DMS 273 (cell line): ENCODE measurements at regions not wholly inside any gene's neighbourhood (a gene's known extent, or its start where the extent isn't known, plus 50 kb on each side); places are given as distances from the start of the nearest gene placed in this dataset.
A peak's percentile ranks its signal among the peaks of the same experiment; 100 is the strongest.

Experiments used
- DNase-seq: peaks from one replicate; lab custom pipeline; 2025; ENCODE audit not compliant: unreplicated experiment; lab: John Stamatoyannopoulos, UW

DNA sequence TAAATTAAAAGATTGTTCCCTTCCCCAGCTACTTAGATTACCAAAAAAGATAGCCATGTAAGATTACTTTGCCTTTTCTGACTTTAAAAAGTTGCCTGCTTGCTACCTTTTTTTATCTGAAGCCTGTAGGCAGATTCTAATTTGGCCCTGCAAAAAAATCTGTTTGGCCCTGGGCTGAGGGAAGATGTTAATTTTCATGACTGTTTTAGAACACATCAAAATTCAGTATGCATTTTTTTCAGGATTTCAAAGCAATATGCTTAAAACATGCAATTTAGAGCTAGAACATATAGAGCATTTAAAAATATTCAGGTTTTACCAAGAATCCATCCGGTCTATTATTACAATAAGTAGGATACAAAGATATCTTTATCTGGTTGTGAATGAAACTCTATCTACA lies 563.6 kb downstream of the NR2F1-AS1 start:
- no peak for DNase-seq

DNA sequence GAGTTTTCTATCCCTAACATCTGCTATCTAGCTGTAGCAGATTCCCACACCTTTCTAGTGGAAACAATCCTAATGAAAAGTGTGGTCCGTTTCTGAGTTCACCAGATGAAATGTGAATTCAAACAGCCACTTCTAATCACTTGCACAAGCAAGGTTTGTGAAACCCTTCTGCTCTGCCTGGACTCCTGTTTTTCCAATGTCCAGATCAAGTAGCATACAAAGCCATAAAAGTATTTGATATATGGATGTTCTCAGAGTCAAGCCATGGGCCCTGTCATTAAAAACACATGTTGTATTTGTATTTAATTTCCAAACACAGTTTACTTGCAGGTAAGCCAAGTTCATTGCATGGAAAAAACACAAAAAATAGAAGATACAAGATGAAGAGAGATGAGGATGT lies 570.4 kb downstream of the NR2F1-AS1 start:
- DNase-seq = no peak

DNA sequence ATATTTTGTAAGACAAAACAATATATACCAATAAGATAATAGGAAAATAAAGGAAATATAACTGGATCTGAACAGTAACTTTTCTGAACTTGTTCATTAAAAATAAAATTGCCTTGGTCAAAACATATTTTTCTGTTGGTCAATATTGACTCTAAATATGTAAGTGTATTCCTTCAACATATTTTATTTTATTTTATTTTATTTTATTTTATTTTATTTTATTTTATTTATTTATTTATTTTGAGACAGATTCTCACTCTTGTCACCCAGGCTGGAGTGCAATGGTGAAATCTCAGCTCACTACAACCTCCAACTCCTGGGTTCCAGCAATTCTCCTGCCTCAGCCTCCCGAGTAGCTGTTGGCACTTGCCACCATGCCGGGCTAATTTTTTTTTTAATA lies 571.0 kb downstream of the NR2F1-AS1 start:
- DNase-seq = no peak

DNA sequence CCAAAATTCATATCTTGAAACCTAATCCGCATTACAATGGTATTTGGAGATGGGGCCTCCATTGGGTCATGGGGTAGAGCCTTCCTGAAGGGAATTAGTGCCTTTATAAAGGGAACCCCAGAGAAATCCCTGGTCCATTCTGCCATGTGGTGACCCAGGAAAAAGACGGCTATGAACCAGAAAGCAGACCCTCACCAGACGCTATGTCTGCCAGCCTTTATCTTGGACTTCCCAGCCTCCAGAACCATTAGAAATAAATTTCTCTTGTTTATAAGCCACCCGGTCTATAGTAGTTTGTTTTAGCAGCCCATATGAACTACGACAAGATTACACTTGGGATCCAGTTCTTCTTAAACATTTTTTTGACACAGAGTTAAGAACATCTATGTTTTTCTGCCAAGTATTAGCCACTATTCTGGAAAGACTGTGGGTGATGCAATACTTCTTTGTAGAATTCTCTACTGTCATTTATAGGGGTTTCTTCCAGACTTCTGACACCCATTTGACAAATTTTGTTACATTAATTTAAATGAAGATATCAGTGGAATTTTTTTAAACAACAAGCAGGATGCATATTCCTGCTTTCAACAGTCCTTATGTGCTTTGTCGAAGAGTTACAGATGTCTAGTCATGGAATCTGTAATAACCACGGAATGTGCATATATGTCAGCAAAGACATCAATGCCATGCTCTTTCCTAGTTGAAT lies 572.4 kb downstream of the NR2F1-AS1 start:
- no peak for DNase-seq

DNA sequence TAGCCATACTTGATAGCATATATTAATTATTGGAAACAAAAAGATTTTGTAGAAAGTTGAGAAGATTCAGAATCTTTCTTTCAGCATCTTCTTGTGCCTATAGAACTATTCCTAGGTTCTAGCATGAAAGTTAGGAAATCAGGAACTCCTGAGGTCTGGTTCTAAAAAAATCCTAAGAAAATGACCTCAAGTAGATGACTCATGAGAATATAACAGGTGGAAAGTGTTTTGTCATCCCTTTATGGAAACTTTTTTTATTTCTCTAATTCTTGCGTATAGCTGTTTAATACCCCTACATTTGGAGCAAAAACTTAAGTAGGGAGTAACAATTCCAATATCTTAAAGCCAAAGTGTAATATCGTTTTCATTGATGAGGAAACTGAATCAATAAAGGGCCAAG lies 574.1 kb downstream of the NR2F1-AS1 start:
- no peak for DNase-seq

DNA sequence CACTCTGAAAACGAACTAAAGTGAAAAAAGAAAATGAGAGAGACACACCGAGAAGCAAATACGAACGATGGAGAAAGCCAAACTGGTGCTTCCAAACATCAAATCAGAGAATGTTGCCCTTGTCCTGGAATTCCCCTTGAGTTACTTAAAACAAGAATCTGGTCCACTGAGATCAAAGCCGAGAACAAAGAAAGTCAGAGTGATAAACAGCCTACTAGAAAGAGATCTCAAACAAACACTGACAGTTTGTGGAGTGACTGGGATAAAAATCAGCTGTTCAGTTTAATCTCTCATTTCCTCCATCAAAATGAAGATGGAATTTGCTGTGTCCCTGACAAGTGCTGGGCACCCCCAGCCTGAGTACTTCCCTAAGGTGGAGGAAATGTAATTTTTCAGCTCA lies 582.6 kb downstream of the NR2F1-AS1 start:
- no peak for DNase-seq

DNA sequence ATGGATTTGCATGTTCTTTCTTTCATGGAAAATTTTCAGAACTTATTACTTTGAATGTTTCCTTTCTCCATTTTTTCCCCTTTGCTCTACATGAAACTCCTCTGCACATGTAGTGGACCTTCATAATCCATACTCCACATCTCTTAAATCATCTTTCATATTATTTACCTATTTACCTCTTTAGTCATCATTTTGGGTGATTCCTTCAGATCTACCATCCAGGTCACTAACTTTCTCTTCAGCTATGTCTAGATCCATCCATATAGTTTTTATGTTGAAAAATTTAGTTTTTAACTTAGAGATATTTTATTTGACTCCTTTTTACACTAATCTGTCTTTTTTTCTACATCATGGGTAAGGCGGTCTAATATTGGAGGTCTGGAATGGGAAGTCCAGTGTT lies 586.6 kb downstream of the NR2F1-AS1 start:
- DNase-seq = no peak

DNA sequence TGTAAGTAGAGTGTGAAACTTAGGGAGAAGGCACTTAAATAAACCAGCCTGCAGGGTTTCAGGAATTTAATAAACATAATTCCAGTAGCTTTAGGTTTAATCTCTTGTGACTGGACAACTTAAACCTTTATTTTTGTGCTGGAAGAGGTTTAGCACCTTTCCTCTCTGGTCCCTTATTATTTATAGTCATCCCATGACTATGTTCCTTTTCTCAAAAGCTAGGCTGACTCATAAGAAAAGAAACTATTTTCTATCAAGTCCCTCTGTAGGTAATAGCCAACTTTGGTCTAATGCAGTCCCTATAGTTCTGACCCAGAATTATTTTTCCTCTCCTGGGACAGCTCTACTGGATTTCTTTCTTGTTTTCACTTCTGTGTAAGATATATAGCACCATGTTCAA lies 588.9 kb downstream of the NR2F1-AS1 start:
- DNase-seq = no peak

DNA sequence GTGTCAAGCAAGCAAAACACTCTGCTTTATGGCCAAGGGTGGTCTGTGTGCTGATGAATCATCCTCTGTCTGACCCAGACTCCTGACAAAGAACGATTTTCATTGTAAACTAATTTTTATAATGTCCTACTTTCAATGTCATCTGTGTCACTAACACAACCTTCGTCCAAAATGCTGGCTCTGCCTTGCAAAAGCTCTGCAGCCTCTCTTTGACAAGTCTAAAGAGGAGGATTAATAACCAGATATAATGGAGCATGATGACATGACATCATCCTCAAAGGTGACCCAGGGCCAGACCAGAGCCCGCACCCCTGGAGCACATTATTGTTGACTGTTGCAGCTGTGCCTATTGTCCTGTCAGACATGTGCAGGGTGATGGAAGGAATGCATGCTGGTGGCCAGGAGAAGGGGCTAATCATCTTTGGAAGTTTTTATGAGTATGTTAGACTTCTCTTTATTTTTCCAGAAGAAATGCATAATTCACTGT lies 589.4 kb downstream of the NR2F1-AS1 start:
- no peak for DNase-seq

DNA sequence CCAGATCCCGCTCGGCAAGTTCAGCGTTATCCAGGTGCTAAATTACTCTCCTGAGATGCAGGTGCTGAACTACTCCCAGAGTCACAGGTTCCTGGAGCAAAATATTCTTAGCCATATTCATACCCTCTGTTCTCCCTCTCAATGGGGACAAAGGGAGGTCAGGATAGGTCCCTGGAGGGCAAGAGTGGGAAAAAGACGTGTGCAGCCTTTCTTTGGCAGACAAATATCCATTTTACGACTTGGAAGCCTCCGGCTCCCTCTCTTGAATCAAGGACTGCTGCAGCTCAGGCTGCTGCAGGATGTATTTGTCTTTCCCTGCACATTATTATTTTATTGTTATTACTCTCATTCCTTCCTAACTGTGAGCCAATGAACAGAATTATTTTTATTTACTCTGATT lies 590.2 kb downstream of the NR2F1-AS1 start:
- DNase-seq = no peak

DNA sequence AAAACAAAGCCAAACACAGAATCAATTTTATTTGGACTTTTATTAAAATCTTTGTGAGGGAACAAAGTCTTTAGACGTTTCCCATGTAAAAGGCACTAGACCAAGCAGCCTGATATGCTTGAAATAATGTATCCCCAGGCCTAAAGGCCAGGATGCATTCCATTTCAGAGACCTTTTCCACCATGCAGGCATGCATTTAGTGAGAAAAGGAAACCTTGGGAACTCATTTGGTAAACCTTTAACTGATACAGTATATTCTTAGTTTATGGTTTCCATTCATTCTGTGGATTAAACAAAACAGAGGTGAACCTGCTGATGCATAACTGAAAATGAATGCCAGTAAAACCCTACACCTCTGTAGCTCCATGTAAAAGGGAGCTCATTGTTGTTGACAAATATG lies 600.0 kb downstream of the NR2F1-AS1 start:
- no peak for DNase-seq

DNA sequence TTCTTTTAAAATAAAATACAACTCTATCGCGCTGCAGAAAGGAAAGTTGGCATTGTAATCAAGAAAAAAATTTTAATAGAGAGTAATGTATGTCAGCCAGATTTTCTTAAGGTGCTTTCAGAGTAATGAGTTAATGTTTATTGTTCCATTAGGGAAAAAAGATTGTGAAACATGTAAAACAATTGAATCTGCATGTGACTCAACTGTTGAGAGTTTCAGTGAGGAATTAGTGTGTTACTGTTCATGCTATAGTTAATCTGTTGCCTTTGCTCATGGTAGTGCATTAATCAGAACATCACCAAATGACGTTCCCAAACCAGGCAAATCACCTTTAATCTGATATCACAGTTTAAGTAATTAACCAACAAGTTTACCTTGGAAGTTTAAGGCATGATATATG lies 600.5 kb downstream of the NR2F1-AS1 start:
- DNase-seq = no peak

DNA sequence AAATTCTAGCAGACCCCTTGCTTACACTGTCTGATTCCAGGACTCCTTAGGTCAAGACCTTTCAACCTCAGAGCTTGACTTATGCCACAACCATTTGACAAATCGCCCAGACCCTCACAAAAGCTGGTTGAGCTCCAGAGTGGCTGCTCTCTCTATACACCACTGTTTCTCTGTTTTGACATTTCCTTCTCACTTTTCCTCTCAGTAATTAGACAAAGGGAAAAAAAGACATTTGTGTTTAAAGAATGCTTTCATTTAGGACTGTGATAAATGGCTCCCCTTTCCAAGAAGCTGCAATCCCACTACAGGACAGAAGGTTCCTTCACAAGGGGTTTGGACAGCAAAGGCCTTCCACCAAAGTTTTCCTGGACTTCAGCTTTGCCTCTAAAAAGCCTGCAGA lies 601.3 kb downstream of the NR2F1-AS1 start:
- DNase-seq = no peak

DNA sequence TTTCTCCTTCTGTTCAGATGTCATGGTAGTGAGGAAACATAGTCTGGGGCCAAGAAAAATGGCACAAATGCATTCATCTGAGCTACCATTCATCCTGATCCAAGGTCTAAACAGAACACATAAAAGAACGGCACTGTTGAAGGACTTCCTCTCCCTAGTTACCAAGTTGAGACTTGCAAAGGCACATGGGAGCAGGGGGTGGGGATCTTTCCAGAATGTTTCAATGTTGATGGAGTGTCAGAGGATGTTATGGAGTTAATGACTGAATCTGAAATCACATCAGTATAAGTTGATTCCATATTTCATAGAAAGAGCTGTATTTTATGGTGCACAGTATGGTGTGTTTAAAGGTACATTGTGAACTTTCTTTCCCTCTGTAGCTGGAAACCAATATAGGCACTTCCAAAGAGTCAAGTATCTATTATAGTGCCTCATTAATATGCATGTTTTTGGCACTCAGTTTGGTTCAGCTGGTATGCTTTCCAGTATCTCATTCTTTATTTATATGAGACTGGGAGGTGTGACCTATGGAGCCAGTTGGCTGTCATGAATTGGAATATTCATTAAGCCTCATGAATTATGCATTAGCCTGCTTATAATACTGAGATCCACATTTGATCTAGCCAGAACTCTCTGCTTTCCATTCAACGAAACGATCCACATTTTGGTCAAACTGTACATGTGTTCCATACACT lies 603.0 kb downstream of the NR2F1-AS1 start:
- DNase-seq = peak; percentile 25

DNA sequence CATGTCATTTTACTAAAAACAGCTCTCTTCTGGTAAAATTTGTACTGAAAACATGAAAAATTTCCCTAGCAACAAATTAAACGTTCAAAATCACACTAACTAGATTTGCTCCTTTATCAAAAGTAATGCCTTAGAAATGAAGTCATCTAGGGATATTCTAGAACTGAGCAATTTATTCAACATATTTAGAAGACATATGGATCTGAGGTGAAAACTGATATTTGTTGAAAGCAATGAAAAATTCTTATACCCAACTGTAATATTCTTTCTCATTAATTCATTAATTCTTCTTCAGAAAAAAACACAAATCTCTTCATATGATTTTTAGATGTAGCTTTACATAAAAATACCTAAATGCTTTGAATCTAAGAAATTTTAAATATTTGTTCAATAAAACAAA lies 604.9 kb downstream of the NR2F1-AS1 start:
- no peak for DNase-seq

DNA sequence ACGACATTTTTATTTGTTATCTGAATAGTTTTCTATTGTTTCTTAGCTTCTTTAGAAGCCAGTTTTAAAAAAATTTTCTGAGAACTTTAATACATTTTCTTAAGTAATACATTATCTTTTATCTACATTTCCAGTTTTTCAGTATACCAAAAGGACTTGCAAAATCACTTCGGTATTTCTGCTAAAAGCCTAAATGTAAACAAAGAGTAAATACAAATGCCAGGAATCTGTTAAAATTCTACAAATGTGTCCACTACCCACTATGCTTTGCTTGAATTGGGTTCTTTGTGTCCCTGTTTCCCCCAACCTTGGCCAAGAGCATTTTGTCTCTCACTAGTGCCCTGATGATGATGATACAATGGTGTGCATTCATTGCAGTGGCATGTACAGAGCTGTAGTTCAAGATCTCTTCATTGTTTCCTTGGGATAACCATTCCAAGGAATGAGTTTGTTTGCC lies 611.2 kb downstream of the NR2F1-AS1 start:
- no peak for DNase-seq

DNA sequence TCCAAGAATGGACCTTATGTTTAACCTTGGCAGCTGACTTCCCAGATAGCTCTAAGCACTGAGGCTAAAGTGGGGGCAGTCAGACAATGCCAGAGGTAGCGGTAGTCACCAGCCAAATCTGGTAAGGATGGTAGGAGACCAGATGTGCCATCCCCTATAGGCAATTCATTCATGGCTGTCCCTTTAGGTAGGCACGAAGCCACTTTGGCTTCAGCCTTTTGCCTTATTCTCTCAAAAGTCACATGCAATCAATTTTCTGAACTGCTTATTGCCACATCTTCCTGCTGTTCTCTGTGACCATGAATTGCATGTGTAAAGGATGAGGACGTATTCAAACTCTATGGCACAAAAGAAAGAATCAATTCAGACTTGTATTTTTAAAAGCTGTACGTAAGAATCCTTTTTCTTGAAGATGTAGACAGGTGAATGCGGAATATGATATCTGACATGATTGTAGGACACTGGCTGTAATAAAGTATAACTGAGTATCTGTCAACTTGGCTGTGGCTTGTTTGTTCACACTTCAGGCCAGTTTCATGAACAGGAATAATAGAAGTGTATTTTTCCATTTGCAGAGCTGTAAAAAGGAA lies 611.7 kb downstream of the NR2F1-AS1 start:
- no peak for DNase-seq

DNA sequence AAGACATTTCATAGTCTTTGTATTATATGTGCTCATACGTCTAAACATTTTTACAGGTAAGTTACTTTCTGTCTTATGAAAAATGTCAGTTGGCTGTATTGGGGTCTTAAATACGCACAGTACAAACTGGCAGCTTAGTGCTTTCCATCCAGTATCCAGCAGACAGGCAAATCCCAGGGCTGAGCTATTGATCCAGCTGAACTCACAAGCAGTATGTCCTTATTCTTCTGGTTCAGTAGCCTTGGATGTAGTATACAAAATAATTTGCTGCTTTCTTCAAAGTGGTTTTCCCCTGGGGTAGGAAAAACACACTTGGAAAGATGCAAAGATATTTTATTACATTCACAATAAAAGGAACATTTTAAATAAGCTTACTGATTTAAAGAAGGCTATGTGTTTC lies 617.2 kb downstream of the NR2F1-AS1 start:
- DNase-seq = no peak

DNA sequence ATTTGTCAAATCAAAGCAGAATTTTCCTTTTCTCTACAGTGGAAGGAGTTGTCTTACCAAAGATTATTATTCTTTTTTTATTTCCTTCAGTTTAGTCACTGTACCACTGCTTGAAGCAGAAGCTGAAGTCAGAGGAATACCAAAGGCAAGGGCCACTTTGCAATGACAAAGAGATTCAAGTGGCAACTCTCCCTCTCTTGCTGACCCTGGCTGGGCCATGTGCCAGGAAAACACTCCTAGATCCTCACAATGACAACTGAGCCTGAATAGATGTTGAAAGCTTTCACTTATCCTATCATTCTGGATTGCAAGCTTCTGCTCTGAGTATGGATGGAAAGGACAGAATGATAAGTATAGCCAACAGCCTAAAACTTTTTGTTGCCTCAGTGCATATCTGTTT lies 618.3 kb downstream of the NR2F1-AS1 start:
- DNase-seq = no peak

DNA sequence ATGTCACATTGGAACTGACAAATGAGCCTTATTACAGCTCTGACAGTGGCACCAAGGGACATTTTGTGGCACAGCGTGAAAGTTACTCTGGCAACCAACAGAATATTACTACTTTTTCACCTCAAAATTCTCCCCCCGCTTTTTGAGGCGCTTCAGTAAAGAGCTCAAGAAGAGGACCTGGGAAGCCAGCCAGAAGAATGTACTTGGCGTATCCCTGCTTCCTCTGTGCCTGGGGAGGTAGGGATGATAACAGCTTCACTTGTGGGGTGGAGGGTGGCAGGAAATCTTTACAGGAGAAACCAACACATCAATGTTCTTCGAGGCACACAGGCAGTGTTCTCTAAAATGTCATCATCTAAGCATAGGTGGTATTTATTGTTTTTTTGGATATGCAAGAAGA lies 624.1 kb downstream of the NR2F1-AS1 start:
- no peak for DNase-seq

DNA sequence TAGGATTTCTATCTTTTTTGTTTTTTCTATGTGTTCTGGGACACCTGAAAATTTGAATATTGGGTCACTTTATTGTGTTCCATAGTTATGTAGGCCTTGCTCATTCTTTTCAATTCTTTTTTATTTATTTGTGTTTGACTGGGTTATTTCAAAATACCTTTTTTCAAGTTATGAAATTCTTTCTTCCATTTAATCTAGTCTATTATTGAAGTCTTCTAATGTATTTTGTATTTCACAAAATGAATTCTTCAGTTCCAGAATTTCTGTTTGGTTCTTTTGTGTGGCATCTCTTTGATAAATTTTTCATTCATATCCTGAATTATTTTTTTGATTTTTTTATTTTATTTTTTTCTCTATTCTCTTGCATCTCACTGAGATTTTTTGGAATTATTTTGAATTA lies 628.8 kb downstream of the NR2F1-AS1 start:
- DNase-seq = no peak

DNA sequence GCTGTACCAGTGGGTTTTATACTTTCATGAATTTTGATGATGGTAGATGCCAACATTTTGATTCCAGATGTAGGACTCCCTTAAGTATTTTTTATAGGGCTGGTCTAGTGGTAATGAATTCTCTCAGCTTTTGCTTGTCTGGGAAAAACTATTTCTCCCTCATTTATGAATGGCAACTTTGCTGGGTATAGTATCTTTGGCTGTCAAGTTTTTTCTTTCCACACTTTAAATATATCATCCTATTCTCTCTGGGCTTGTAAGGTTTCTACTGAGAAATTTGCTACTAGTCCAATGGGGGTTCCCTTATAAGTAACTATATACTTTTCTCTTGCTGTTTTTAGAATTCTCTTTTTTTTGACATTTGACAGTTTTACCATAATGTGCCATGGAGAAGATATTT lies 629.3 kb downstream of the NR2F1-AS1 start:
- no peak for DNase-seq
